ENCODE measurements at regions not wholly inside any gene's neighbourhood (a gene's known extent, or its start where the extent isn't known, plus 50 kb on each side); places are given as distances from the start of the nearest gene placed in this dataset.
A peak's percentile ranks its signal among the peaks of the same experiment; 100 is the strongest.

GRCh38 chr2:64730551-64731262 lies 77.0 kb upstream of the SERTAD2 start (continued):
- TF ChIP-seq, protein P1, sequence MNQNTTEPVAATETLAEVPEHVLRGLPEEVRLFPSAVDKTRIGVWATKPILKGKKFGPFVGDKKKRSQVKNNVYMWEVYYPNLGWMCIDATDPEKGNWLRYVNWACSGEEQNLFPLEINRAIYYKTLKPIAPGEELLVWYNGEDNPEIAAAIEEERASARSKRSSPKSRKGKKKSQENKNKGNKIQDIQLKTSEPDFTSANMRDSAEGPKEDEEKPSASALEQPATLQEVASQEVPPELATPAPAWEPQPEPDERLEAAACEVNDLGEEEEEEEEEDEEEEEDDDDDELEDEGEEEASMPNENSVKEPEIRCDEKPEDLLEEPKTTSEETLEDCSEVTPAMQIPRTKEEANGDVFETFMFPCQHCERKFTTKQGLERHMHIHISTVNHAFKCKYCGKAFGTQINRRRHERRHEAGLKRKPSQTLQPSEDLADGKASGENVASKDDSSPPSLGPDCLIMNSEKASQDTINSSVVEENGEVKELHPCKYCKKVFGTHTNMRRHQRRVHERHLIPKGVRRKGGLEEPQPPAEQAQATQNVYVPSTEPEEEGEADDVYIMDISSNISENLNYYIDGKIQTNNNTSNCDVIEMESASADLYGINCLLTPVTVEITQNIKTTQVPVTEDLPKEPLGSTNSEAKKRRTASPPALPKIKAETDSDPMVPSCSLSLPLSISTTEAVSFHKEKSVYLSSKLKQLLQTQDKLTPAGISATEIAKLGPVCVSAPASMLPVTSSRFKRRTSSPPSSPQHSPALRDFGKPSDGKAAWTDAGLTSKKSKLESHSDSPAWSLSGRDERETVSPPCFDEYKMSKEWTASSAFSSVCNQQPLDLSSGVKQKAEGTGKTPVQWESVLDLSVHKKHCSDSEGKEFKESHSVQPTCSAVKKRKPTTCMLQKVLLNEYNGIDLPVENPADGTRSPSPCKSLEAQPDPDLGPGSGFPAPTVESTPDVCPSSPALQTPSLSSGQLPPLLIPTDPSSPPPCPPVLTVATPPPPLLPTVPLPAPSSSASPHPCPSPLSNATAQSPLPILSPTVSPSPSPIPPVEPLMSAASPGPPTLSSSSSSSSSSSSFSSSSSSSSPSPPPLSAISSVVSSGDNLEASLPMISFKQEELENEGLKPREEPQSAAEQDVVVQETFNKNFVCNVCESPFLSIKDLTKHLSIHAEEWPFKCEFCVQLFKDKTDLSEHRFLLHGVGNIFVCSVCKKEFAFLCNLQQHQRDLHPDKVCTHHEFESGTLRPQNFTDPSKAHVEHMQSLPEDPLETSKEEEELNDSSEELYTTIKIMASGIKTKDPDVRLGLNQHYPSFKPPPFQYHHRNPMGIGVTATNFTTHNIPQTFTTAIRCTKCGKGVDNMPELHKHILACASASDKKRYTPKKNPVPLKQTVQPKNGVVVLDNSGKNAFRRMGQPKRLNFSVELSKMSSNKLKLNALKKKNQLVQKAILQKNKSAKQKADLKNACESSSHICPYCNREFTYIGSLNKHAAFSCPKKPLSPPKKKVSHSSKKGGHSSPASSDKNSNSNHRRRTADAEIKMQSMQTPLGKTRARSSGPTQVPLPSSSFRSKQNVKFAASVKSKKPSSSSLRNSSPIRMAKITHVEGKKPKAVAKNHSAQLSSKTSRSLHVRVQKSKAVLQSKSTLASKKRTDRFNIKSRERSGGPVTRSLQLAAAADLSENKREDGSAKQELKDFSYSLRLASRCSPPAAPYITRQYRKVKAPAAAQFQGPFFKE (tag by site-specific recombination; IDR thresholded peaks at IDR 0.05; ENCODE audit: borderline replicate concordance): no peak
- no peak for TF ChIP-seq ZNF645 (tag by site-specific recombination; IDR thresholded peaks at IDR 0.05)
- no peak for TF ChIP-seq ZNF621 (tag by site-specific recombination; IDR thresholded peaks at IDR 0.05)
- no peak for TF ChIP-seq MEIS1 (CRISPR knock-in tag; IDR thresholded peaks at IDR 0.05; ENCODE audit: borderline replicate concordance)
- peak; percentile 83 for TF ChIP-seq FEZF1 (tag by site-specific recombination; IDR thresholded peaks at IDR 0.05)
- TF ChIP-seq ZBTB6 (tag by site-specific recombination; IDR thresholded peaks at IDR 0.05): no peak
- TF ChIP-seq, protein P2, sequence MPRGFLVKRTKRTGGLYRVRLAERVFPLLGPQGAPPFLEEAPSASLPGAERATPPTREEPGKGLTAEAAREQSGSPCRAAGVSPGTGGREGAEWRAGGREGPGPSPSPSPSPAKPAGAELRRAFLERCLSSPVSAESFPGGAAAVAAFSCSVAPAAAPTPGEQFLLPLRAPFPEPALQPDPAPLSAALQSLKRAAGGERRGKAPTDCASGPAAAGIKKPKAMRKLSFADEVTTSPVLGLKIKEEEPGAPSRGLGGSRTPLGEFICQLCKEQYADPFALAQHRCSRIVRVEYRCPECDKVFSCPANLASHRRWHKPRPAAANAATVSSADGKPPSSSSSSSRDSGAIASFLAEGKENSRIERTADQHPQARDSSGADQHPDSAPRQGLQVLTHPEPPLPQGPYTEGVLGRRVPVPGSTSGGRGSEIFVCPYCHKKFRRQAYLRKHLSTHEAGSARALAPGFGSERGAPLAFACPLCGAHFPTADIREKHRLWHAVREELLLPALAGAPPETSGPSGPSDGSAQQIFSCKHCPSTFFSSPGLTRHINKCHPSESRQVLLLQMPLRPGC (tag by site-specific recombination; IDR thresholded peaks at IDR 0.05): peak; percentile 86
- TF ChIP-seq AEBP2 (tag by site-specific recombination; IDR thresholded peaks at IDR 0.05; ENCODE audit: borderline replicate concordance): no peak
- TF ChIP-seq, protein P3, sequence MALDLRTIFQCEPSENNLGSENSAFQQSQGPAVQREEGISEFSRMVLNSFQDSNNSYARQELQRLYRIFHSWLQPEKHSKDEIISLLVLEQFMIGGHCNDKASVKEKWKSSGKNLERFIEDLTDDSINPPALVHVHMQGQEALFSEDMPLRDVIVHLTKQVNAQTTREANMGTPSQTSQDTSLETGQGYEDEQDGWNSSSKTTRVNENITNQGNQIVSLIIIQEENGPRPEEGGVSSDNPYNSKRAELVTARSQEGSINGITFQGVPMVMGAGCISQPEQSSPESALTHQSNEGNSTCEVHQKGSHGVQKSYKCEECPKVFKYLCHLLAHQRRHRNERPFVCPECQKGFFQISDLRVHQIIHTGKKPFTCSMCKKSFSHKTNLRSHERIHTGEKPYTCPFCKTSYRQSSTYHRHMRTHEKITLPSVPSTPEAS (tag by site-specific recombination; IDR thresholded peaks at IDR 0.05): no peak; the same call in 1 of the 2 replicates
- no peak for TF ChIP-seq ZNF596 (tag by site-specific recombination; IDR thresholded peaks at IDR 0.05)
- no peak for TF ChIP-seq ZNF404 (tag by site-specific recombination; IDR thresholded peaks at IDR 0.05)
- TF ChIP-seq ZNF747 (tag by site-specific recombination; IDR thresholded peaks at IDR 0.05): no peak
- TF ChIP-seq ZNF623 (tag by site-specific recombination; IDR thresholded peaks at IDR 0.05): no peak
- peak; percentile 88 for TF ChIP-seq ZBTB44 (tag by site-specific recombination; IDR thresholded peaks at IDR 0.05)
- TF ChIP-seq ZNF544 (tag by site-specific recombination; IDR thresholded peaks at IDR 0.05): no peak
- TF ChIP-seq, protein P4, sequence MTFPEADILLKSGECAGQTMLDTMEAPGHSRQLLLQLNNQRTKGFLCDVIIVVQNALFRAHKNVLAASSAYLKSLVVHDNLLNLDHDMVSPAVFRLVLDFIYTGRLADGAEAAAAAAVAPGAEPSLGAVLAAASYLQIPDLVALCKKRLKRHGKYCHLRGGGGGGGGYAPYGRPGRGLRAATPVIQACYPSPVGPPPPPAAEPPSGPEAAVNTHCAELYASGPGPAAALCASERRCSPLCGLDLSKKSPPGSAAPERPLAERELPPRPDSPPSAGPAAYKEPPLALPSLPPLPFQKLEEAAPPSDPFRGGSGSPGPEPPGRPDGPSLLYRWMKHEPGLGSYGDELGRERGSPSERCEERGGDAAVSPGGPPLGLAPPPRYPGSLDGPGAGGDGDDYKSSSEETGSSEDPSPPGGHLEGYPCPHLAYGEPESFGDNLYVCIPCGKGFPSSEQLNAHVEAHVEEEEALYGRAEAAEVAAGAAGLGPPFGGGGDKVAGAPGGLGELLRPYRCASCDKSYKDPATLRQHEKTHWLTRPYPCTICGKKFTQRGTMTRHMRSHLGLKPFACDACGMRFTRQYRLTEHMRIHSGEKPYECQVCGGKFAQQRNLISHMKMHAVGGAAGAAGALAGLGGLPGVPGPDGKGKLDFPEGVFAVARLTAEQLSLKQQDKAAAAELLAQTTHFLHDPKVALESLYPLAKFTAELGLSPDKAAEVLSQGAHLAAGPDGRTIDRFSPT (tag by site-specific recombination; IDR thresholded peaks at IDR 0.05): peak; percentile 67
- TF ChIP-seq ZNF677 (tag by site-specific recombination; IDR thresholded peaks at IDR 0.05): no peak
- TF ChIP-seq ZNF555 (tag by site-specific recombination; conservative IDR thresholded peaks at IDR 0.05): no peak

All from HEK293 (cell line).